ENCODE measurements at regions not wholly inside any gene's neighbourhood (a gene's known extent, or its start where the extent isn't known, plus 50 kb on each side); places are given as distances from the start of the nearest gene placed in this dataset.

DNA sequence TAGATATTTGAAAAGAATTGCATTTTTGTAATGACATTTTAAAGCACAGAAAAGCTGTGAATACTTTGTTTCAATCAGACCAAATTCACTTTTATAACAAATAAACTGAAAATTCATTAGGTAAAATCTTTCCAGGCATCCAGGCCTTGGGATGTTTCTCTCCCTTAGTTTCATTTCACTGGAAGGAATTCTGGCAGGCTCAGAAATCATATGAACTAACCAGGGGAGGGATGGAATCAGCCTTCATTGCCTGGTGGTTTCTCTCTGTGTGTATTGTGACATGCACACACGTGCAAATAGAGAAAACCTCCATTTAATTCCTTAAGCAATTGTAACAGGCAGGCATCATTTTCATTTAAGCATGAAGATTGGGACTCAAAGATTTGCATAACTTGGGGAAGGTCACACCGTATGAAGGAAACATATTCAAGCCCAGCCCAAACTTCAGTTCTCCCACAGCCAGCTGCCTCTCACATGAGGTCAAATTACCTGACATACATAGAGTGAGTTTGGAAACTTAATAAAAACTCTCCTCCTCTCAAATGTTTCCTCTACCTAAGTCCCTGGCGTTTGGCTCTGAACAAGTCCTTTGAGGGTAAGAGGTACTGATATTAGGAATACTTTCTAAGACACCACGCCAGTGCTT, 376.1 kb upstream of the MCTP2 start:
- Histone ChIP-seq H3K27me3 (ENCODE audit: control insufficient read depth, insufficient read depth, low read length) (no peaks in the 10 kb centered on the region), H3K4me3 (ENCODE audit: insufficient read depth, low read depth, low read length) (no peak overlapping the region), H3K36me3 (replicated peaks; ENCODE audit: control insufficient read depth, insufficient read depth, low read length) (no peaks in the 10 kb centered on the region)
- no peak for DNase-seq

DNA sequence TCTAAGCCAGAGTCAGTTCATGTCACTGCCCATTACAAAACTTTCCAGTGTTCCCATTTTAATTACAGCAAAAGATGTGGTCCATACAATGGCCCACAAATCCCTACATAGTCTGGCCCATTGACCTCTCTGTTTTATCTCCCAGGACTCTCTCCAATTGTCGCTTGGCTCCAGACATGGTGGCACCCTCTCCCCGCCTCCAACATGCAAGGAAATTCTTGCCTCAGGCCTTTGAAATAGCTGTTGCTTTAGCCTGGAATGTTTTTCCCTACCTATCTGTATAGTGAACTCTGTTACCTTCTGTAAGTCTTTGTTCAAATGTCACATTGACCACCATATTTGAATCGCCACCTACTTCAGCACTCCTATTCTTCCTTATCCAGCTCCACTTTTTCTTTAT, 377.3 kb upstream of the MCTP2 start:
- Histone ChIP-seq H3K27me3 (ENCODE audit: control insufficient read depth, insufficient read depth, low read length) (no peaks in the 10 kb centered on the region), H3K36me3 (replicated peaks; ENCODE audit: control insufficient read depth, insufficient read depth, low read length) (no peaks in the 10 kb centered on the region), H3K4me3 (ENCODE audit: insufficient read depth, low read depth, low read length) (no peak overlapping the region)
- no peak for DNase-seq

DNA sequence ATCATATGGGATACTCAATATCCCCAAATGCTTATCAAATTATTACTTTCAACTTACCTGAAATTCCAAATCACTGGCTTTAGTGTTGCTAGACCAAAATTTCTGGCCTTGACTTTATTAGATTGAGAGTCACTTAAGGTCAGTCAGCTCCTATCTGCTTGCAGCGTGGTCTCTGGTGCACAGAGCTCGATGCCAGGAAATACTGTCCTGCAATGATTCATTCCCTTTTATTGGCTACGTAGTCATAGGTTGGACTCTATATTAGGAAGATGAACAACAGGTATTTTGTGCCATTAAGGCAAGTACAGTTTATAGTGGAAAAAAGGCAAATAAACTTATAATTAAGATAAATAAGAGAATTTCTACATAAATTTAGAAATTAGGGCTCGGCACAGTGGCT, 378.6 kb upstream of the MCTP2 start:
- DNase-seq: no peak
- Histone ChIP-seq H3K36me3 (replicated peaks; ENCODE audit: control insufficient read depth, insufficient read depth, low read length) (no peaks in the 10 kb centered on the region), H3K27me3 (ENCODE audit: control insufficient read depth, insufficient read depth, low read length) (no peaks in the 10 kb centered on the region), H3K4me3 (ENCODE audit: insufficient read depth, low read depth, low read length) (no peak overlapping the region)

DNA sequence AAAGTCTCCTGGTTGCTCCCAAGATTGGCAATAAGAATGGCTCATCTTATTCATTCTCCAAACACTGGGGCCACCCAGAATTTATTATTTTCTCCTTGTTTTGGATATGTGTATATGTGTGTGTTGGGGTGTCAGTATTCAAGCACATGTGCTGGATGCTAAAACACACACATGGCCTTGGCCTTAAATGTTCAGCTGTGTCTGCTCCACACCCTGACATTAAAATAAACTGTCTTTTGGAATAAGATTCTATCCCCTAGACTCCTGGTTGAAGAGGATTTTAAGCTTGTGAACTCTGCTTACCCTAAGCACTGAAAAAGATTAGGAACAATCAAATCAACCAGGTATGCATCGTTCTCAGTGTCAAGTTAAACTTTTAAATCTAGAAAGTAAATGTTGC, 382.9 kb upstream of the MCTP2 start:
- Histone ChIP-seq H3K27me3 (ENCODE audit: control insufficient read depth, insufficient read depth, low read length) (no peaks in the 10 kb centered on the region; the same call in 1 of the 2 replicates), H3K36me3 (replicated peaks; ENCODE audit: control insufficient read depth, insufficient read depth, low read length) (no peaks in the 10 kb centered on the region), H3K4me3 (ENCODE audit: insufficient read depth, low read depth, low read length) (no peak overlapping the region)
- DNase-seq: no peak

GRCh38 chr15:93848076-93848475, 383.3 kb upstream of the MCTP2 start:
- Histone ChIP-seq H3K36me3 (replicated peaks; ENCODE audit: control insufficient read depth, insufficient read depth, low read length) (no peaks in the 10 kb centered on the region), H3K4me3 (ENCODE audit: insufficient read depth, low read depth, low read length) (no peak overlapping the region), H3K27me3 (ENCODE audit: control insufficient read depth, insufficient read depth, low read length) (no peaks in the 10 kb centered on the region; the same call in 1 of the 2 replicates)
- DNase-seq: no peak

DNA sequence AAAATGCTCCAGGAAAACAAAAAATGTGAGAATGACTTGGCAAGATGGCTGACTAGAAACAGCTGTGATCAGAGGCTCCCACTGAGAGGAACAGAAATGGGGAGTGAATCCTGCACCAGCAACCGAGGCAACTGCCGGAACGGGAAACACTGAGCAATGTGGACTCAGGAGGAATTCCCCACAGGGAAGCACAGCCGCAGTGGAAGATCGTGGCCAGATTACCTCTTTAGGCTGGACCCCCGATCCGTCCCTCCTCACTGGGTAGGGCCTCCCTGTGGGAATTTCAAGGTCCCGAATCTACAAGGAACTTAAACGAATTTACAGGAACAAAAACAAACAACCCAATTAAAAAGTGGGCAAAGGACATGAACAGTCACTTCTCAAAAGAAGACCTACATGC, 385.2 kb upstream of the MCTP2 start:
- Histone ChIP-seq H3K36me3 (replicated peaks; ENCODE audit: control insufficient read depth, insufficient read depth, low read length) (no peaks in the 10 kb centered on the region), H3K4me3 (ENCODE audit: insufficient read depth, low read depth, low read length) (no peak overlapping the region), H3K27me3 (ENCODE audit: control insufficient read depth, insufficient read depth, low read length) (no peaks in the 10 kb centered on the region; the same call in 1 of the 2 replicates)
- no peak for DNase-seq

GRCh38 chr15:93837450-93837849, 393.9 kb upstream of the MCTP2 start:
- Histone ChIP-seq H3K36me3 (replicated peaks; ENCODE audit: control insufficient read depth, insufficient read depth, low read length) (no peaks in the 10 kb centered on the region), H3K4me3 (ENCODE audit: insufficient read depth, low read depth, low read length) (no peak overlapping the region), H3K27me3 (ENCODE audit: control insufficient read depth, insufficient read depth, low read length) (no peaks in the 10 kb centered on the region)
- no peak for DNase-seq

DNA sequence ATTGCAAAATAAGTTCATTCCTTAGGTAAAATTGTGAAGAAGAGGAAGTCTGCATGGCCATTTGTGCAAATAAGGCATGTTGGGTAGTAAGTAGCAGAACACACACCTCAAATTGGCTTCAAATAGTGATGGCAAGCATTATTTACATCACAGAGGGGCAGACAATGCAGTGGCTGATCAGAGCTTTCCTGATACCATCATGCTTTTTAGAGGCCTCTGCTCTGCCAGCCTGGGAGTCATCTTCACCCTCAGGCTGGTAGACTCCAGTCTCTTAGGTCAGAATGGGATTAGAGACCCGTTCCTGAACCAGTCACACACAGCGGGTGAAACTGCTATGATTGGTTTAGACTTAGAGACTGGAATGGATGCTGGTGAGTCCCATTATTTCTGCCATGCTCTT, 396.0 kb upstream of the MCTP2 start:
- no peak for DNase-seq
- no peaks in the 10 kb centered on the region for H3K36me3 ChIP-seq (replicated peaks; ENCODE audit: control insufficient read depth, insufficient read depth, low read length)
- no peak overlapping the region for H3K4me3 ChIP-seq (ENCODE audit: insufficient read depth, low read depth, low read length)
- no peaks in the 10 kb centered on the region for H3K27me3 ChIP-seq (ENCODE audit: control insufficient read depth, insufficient read depth, low read length)

- no peaks in the 10 kb centered on the region; the same call in 1 of the 2 replicates for H3K27me3 ChIP-seq (ENCODE audit: control insufficient read depth, insufficient read depth, low read length)
- no peaks in the 10 kb centered on the region for H3K36me3 ChIP-seq (replicated peaks; ENCODE audit: control insufficient read depth, insufficient read depth, low read length)
- no peak for DNase-seq
- no peak overlapping the region for H3K4me3 ChIP-seq (ENCODE audit: insufficient read depth, low read depth, low read length)
These were observed 399.7 kb upstream of the MCTP2 start for GRCh38 chr15:93831641-93832040.

DNA sequence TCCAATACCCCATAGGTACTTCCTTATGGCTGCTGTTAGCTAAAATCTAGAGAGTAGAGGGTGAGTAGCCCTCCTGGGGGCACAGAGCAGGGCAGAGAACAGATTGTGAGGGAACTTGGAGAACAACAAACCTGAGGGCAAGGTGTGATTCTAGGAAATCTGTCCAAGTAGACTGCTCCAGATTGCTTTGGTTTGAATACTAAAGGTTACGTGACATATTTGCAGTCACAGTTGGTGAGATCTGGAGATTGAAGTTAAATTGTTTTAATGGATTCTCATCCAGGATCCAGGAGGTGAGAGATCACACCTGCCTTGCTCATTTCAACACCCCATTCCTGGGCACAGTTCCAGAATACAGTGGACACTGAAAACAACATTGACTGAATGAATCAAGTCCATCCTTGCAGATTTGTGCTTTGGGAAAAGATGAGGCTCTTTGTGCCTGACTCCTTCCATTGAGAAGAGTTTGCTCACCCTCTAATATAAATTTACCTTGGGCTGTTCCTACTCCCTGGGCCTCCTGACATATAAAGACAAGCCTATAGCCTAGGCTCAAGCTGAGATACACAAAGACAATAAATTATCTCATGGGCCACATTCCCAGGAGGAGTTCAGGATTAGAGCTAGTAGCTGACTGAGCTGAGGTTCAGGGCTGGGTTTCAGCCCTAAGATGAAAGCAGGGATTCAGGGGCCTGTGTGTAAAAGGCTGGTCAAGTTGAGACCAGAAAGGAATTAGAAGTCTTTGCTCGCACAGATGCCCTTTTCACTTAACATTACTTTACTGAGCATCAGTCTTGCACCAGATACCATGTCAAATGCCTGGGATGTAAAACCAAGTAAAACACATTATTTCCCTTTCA, 400.9 kb upstream of the MCTP2 start:
- H3K4me3 ChIP-seq (ENCODE audit: insufficient read depth, low read depth, low read length): no peak overlapping the region
- H3K27me3 ChIP-seq (ENCODE audit: control insufficient read depth, insufficient read depth, low read length): no peaks in the 10 kb centered on the region; the same call in 1 of the 2 replicates
- no peaks in the 10 kb centered on the region for H3K36me3 ChIP-seq (replicated peaks; ENCODE audit: control insufficient read depth, insufficient read depth, low read length)
- DNase-seq: no peak

GRCh38 chr15:93829115-93829870, 402.1 kb upstream of the MCTP2 start:
- DNase-seq: no peak
- Histone ChIP-seq H3K36me3 (replicated peaks; ENCODE audit: control insufficient read depth, insufficient read depth, low read length) (no peaks in the 10 kb centered on the region), H3K27me3 (ENCODE audit: control insufficient read depth, insufficient read depth, low read length) (no peaks in the 10 kb centered on the region; the same call in 1 of the 2 replicates), H3K4me3 (ENCODE audit: insufficient read depth, low read depth, low read length) (no peak overlapping the region)

DNA sequence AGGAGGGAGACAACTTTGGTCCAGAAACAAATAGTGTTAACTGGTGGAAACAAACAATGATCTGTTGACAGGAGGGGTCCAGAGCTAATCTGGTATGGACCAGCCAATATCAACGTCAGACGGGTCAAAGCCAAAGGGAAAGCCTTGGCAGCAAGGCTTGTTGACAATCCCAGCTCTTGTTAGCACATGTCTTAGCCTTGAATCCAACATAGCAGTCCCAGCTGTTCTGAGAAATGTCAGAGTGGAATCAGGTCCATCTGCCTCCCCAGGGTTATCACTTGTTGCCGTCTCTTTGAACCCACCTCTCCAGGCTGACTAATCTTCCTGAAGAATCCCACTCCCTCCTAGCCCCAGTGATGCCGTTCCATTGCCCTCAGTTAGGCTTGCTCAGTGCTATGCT, 404.6 kb upstream of the MCTP2 start:
- Histone ChIP-seq H3K36me3 (replicated peaks; ENCODE audit: control insufficient read depth, insufficient read depth, low read length) (no peaks in the 10 kb centered on the region), H3K27me3 (ENCODE audit: control insufficient read depth, insufficient read depth, low read length) (no peaks in the 10 kb centered on the region; the same call in 1 of the 2 replicates), H3K4me3 (ENCODE audit: insufficient read depth, low read depth, low read length) (no peak overlapping the region)
- no peak for DNase-seq

DNA sequence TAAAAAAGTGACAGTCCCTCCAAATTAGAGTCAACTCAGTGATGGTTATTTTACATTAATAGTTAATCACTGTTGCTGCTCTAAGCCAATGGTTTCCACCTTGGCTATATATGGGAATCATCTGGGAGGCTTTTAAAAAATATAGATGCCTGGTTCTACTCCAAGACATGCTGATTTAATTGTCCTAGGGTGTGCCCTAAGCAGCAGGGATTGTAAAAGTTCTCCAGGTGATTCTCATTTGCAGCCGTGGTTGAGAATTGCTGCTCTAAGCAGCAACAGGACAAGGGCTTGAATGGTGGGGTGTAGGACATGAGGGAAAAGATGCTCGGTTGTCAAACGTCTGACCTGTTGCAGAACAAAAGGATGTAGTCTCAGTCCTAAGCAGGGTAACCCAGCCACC, 405.1 kb upstream of the MCTP2 start:
- Histone ChIP-seq H3K27me3 (ENCODE audit: control insufficient read depth, insufficient read depth, low read length) (no peaks in the 10 kb centered on the region; the same call in 1 of the 2 replicates), H3K36me3 (replicated peaks; ENCODE audit: control insufficient read depth, insufficient read depth, low read length) (no peaks in the 10 kb centered on the region), H3K4me3 (ENCODE audit: insufficient read depth, low read depth, low read length) (no peak overlapping the region)
- DNase-seq: no peak

DNA sequence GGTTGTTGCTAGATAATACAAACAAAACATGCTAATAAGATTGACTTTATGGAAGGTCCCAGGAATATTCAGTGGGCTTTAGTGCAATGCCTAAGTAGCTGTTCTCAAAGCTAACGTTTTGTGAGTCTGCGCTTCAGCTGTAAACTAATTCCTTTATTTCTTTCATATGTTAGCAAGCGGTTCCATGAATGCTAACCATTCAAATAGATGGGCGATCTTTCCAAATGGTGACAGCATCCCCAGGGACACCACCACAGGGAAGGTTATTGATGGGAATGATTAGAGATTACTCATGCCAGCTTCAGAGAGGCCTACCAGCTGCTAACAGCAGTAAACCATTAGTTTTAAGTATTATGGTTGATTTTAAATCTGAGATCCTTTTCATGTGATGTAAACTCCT, 405.7 kb upstream of the MCTP2 start:
- Histone ChIP-seq H3K27me3 (ENCODE audit: control insufficient read depth, insufficient read depth, low read length) (no peaks in the 10 kb centered on the region; the same call in 1 of the 2 replicates), H3K36me3 (replicated peaks; ENCODE audit: control insufficient read depth, insufficient read depth, low read length) (no peaks in the 10 kb centered on the region), H3K4me3 (ENCODE audit: insufficient read depth, low read depth, low read length) (no peak overlapping the region)
- DNase-seq: no peak

Data from H7 (cell line).